HUDEP-2 (cell line): ENCODE measurements at regions not wholly inside any gene's neighbourhood (a gene's known extent, or its start where the extent isn't known, plus 50 kb on each side); places are given as distances from the start of the nearest gene placed in this dataset.
"Not testable (repeated sequence)": the region's sequence is repeated elsewhere in the genome, so short reads cannot be mapped to it uniquely, and the experiment has no call there.

ENCODE experiments used
- DNase-seq, 76 experiments: peaks; one replicate each; lab custom pipeline; 2025; ENCODE audit not compliant: unreplicated experiment in 76 of 76; lab: John Stamatoyannopoulos, UW

- DNase-seq = no peak
Observed at GRCh38 chr5:135776457-135776856, 58.0 kb upstream of the SLC25A48 start.

GRCh38 chr5:135761746-135762145 lies 72.7 kb upstream of the SLC25A48 start:
- no peak for DNase-seq

- DNase-seq = no peak
Observed at GRCh38 chr5:135759149-135759784, 75.2 kb upstream of the SLC25A48 start.

GRCh38 chr5:135753990-135754389 lies 80.5 kb upstream of the SLC25A48 start:
- DNase-seq = no peak

- peak in 2 of 76 experiments; percentile 8 to 19 for DNase-seq
Observed at GRCh38 chr5:135750506-135750905, 84.0 kb upstream of the SLC25A48 start.

- no peak for DNase-seq
Observed at GRCh38 chr5:135747824-135748223, 86.6 kb upstream of the SLC25A48 start.

GRCh38 chr5:135745897-135746500 lies 88.5 kb upstream of the SLC25A48 start:
- no peak for DNase-seq

- DNase-seq = no peak
Observed at GRCh38 chr5:135743705-135744411, 90.6 kb upstream of the SLC25A48 start.

GRCh38 chr5:135743181-135743580 lies 91.3 kb upstream of the SLC25A48 start:
- DNase-seq = no peak

GRCh38 chr5:135742240-135742639 lies 92.2 kb upstream of the SLC25A48 start:
- DNase-seq = not testable (repeated sequence)

- DNase-seq = no peak
Observed at GRCh38 chr5:135741040-135741439, 93.4 kb upstream of the SLC25A48 start.

GRCh38 chr5:135740475-135740874 lies 94.0 kb upstream of the SLC25A48 start:
- no peak for DNase-seq

GRCh38 chr5:135739383-135739981 lies 95.0 kb upstream of the SLC25A48 start:
- no peak for DNase-seq

- DNase-seq = no peak
Observed at GRCh38 chr5:135738564-135738875, 95.9 kb upstream of the SLC25A48 start.

GRCh38 chr5:135737701-135738563 lies 96.5 kb upstream of the SLC25A48 start:
- no peak for DNase-seq

GRCh38 chr5:135736952-135737351 lies 97.5 kb upstream of the SLC25A48 start:
- DNase-seq = not testable (repeated sequence)

- no peak for DNase-seq
Observed at GRCh38 chr5:135735831-135736230, 98.6 kb upstream of the SLC25A48 start.

- DNase-seq = not testable (repeated sequence)
Observed at GRCh38 chr5:135734956-135735355, 99.5 kb upstream of the SLC25A48 start.

GRCh38 chr5:135731034-135731433 lies 103.4 kb upstream of the SLC25A48 start:
- not testable (repeated sequence) for DNase-seq

GRCh38 chr5:135730161-135730560 lies 104.3 kb upstream of the SLC25A48 start:
- not testable (repeated sequence) for DNase-seq

- peak in 2 of 76 experiments; percentile 4 to 8 for DNase-seq
Observed at GRCh38 chr5:135729321-135729786, 105.1 kb upstream of the SLC25A48 start.
